ENCODE measurements at regions not wholly inside any gene's neighbourhood (a gene's known extent, or its start where the extent isn't known, plus 50 kb on each side); places are given as distances from the start of the nearest gene placed in this dataset.

DNA sequence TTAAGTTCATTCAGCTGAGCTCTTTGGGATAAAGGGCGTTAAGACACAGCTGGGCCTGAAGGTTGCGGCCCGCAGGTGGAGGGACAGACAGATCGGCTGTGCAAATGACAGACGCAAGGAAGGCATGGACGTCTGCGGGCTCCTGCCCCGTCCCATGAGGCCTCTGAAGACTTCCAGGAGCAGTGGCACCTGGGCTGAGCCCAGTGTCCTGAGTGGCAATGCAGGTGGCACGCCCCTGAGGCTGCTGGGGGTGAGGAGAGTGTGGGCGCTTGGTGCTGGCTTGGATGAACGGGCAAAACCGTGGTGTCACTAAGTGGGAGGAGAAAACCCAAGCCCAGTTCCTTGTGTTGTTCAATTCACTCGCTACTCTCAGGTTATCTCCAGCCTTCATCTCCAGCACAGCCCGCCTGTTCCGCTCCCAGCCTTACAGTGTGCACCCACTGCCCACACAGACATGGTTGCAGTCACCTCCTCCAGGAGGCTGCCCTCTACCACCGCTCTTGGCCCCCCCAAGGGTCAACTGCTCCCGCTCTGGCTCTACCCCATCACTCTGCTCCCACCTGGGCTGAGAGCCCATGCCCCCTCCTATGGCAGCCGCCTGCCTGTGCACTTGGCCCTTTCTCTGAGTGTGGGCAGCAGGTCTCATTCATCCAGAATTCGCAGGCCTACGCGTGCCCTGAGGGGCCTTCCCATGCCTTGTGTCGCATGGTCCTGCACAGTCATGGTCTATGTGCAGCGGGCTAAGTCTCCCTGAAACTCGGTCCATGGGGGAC is 50.3 kb downstream of the PTGR3 start:
- no peak for DNase-seq (ENCODE audit: low read depth)
- TF ChIP-seq, protein P1, sequence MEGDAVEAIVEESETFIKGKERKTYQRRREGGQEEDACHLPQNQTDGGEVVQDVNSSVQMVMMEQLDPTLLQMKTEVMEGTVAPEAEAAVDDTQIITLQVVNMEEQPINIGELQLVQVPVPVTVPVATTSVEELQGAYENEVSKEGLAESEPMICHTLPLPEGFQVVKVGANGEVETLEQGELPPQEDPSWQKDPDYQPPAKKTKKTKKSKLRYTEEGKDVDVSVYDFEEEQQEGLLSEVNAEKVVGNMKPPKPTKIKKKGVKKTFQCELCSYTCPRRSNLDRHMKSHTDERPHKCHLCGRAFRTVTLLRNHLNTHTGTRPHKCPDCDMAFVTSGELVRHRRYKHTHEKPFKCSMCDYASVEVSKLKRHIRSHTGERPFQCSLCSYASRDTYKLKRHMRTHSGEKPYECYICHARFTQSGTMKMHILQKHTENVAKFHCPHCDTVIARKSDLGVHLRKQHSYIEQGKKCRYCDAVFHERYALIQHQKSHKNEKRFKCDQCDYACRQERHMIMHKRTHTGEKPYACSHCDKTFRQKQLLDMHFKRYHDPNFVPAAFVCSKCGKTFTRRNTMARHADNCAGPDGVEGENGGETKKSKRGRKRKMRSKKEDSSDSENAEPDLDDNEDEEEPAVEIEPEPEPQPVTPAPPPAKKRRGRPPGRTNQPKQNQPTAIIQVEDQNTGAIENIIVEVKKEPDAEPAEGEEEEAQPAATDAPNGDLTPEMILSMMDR (IDR thresholded peaks at IDR 0.05; ENCODE audit: control insufficient read depth, extremely low read depth, insufficient read depth): no peak
- no peak overlapping the region for H3K4me3 ChIP-seq (ENCODE audit: low read depth, low read length)

DNA sequence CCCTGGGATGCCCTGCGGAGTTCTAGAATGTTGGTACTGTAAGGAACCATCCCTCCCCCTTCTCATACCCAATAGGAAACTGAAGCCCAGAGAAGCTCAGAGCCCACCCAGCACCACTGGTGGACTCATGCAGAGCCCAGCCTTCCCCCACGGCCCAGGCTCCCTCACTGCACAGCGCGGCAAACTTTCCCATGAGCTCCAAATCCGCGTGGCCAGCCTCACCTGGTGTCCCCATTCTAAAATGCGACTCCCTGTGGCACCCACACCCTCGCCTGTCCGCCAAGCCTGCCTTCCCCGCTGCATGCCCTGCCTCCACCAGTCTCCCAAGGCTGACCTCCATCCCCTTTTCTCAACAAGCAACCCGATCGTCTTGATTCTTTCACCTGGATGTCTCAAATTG is 51.1 kb downstream of the PTGR3 start:
- H3K4me3 ChIP-seq (ENCODE audit: low read depth, low read length): no peak overlapping the region
- no peak for DNase-seq (ENCODE audit: low read depth)
- TF ChIP-seq, protein P1 (IDR thresholded peaks at IDR 0.05; ENCODE audit: control insufficient read depth, extremely low read depth, insufficient read depth): no peak

- no peak for DNase-seq (ENCODE audit: low read depth)
- H3K4me3 ChIP-seq (ENCODE audit: low read depth, low read length): no peak overlapping the region
- TF ChIP-seq, protein P1 (IDR thresholded peaks at IDR 0.05; ENCODE audit: control insufficient read depth, extremely low read depth, insufficient read depth): no peak
These were observed 51.6 kb downstream of the PTGR3 start for GRCh38 chr18:75157381-75157780.

GRCh38 chr18:75156831-75157230 is 52.1 kb downstream of the PTGR3 start:
- H3K4me3 ChIP-seq (ENCODE audit: low read depth, low read length): no peak overlapping the region
- no peak for DNase-seq (ENCODE audit: low read depth)
- TF ChIP-seq, protein P1 (IDR thresholded peaks at IDR 0.05; ENCODE audit: control insufficient read depth, extremely low read depth, insufficient read depth): no peak

DNA sequence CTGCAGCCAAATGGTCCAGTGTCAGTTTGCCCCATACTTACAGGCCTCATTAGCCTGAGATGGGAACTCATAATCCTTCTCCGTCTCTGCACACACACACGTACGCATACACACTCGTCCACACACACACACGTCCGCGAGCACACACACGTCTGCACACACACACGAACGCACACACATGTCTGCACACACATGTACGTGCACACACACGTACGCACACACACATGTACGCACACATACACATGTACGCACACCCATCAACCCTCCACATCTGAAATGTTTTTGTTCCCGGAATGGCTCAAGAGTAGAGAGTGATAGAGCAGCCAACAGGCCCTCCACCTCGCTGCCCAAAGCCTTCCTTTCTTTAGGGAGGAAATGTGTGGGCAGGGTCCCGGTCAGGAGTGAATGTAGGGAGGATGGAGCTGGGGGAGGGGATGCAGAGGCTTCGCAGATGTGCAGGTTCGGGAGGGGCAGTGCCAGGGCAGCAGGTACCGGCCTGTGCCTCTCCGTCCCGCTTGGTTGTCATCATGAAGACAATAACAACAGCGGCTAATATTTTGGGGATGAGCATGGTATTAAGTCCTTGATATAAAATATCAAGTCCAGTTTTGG is 52.7 kb downstream of the PTGR3 start:
- TF ChIP-seq, protein P1 (IDR thresholded peaks at IDR 0.05; ENCODE audit: control insufficient read depth, extremely low read depth, insufficient read depth): no peak
- no peak for DNase-seq (ENCODE audit: low read depth)
- no peak overlapping the region for H3K4me3 ChIP-seq (ENCODE audit: low read depth, low read length)

GRCh38 chr18:75154997-75155396 is 53.9 kb downstream of the PTGR3 start:
- TF ChIP-seq, protein P1 (IDR thresholded peaks at IDR 0.05; ENCODE audit: control insufficient read depth, extremely low read depth, insufficient read depth): no peak
- no peak for DNase-seq (ENCODE audit: low read depth)
- H3K4me3 ChIP-seq (ENCODE audit: low read depth, low read length): no peak overlapping the region
